ENCODE measurements at regions not wholly inside any gene's neighbourhood (a gene's known extent, or its start where the extent isn't known, plus 50 kb on each side); places are given as distances from the start of the nearest gene placed in this dataset.

DNA sequence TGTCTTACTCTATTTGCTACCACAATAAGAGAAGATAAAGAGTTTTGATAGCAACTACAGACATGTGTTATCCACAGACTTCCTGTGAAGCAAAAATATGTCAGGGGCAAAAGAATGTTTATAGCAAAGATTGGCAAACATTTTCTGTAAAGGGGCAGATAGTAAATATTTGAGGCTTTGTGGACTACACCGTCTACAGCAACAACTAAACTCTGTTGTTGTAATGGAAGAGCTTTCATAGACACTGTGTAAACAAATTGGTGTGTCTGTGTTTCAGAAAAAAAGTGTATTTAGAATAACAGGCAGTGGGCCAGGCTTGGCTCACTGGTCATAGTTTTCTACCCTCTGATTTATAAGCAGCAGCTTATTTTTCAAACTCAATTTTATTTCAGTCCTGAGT lies 521.4 kb downstream of the ANKRD7 start:
- TF ChIP-seq, protein P1, sequence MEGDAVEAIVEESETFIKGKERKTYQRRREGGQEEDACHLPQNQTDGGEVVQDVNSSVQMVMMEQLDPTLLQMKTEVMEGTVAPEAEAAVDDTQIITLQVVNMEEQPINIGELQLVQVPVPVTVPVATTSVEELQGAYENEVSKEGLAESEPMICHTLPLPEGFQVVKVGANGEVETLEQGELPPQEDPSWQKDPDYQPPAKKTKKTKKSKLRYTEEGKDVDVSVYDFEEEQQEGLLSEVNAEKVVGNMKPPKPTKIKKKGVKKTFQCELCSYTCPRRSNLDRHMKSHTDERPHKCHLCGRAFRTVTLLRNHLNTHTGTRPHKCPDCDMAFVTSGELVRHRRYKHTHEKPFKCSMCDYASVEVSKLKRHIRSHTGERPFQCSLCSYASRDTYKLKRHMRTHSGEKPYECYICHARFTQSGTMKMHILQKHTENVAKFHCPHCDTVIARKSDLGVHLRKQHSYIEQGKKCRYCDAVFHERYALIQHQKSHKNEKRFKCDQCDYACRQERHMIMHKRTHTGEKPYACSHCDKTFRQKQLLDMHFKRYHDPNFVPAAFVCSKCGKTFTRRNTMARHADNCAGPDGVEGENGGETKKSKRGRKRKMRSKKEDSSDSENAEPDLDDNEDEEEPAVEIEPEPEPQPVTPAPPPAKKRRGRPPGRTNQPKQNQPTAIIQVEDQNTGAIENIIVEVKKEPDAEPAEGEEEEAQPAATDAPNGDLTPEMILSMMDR (IDR thresholded peaks at IDR 0.05 in 4 of 5, conservative IDR thresholded peaks at IDR 0.05 in 1 of 5), result no peak
- no peak for TF ChIP-seq POLR2A (IDR thresholded peaks at IDR 0.05)

Data from gastrocnemius medialis (tissue), 4 donors.